ENCODE measurements at regions not wholly inside any gene's neighbourhood (a gene's known extent, or its start where the extent isn't known, plus 50 kb on each side); places are given as distances from the start of the nearest gene placed in this dataset.
"Not testable (repeated sequence)": the region's sequence is repeated elsewhere in the genome, so short reads cannot be mapped to it uniquely, and the experiment has no call there.

DNA sequence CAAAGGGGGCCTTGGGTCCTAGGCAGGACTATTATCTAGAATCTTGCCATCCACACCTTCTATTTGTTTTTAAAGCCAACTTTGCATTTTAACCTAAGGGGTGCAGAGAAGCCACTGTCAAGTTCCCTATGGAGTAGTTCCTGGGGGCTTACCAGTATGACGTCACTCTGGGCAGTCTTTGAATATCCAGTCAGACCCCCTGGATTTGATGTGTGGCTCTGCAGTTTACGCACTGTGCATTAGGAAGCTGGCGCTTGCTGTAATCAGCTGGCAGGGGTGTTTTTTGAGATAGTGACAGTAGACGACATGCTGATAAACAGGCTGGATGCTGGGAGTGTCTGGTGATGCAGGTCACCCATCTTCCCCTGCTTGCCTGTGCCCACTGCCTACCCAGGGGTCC, 892.7 kb upstream of the ZNF722 start:
- DNase-seq (ENCODE audit: low spot score) = no peak

DNA sequence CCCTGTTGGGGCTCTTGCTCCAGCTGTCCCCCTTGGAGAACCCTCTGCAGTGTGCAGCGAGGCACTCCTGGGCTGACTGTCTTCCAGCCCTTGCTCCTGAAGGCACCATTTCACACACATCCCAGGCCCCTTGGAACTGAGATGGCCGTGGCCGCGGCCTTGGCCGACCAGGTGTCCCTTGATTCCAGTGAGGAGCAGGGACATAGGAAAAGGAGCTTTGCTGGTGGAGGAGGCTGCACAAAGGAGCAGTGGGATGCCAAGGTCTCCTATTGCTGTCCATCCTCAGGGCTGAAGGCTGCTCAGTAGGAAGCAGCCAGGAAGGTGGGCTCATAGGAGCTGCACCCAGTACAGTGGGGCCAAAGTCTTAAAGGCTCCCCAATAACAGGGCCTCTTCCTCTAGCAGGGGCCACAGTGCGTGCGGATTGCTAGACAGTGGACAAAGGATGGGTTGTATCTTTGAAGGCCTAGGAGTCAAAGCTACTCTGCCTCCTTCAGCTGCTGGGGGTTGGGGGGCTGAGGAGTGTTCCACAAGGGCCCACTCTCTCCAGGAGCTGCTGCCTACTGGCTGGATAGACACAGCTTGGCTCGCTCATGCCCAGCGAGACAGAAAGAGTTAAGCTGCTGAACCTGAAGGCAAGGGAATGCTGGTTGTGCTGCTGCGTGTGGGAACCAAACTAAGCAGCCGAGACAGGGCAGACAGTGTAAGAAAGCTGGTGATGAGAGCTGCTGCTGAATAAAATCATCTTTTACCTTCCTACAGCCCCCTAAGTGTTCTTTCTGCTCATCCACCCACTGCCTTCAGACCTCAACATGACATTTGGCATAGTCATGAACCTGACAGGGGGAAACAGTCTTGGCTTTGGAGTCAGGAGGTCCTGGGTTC, 891.9 kb upstream of the ZNF722 start:
- no peak for DNase-seq (ENCODE audit: low spot score)

DNA sequence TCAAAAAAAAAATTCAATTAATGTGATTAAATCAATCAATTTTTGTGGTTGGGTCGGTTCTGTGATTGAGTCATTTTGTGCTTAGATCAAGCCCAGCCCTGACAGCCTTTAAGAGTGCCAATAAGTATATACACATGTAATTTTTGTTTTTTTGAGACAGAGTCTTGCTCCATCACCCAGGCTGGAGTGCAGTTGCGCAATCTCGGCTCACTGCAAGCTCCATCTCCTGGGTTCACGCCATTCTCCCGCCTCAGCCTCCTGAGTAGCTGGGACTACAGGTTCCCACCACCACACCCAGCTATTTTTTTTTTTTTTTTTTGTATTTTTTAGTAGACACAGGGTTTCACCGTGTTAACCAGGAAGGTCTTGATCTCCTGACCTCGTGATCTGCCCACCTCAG, 887.1 kb upstream of the ZNF722 start:
- not testable (repeated sequence) for DNase-seq (ENCODE audit: low spot score)

DNA sequence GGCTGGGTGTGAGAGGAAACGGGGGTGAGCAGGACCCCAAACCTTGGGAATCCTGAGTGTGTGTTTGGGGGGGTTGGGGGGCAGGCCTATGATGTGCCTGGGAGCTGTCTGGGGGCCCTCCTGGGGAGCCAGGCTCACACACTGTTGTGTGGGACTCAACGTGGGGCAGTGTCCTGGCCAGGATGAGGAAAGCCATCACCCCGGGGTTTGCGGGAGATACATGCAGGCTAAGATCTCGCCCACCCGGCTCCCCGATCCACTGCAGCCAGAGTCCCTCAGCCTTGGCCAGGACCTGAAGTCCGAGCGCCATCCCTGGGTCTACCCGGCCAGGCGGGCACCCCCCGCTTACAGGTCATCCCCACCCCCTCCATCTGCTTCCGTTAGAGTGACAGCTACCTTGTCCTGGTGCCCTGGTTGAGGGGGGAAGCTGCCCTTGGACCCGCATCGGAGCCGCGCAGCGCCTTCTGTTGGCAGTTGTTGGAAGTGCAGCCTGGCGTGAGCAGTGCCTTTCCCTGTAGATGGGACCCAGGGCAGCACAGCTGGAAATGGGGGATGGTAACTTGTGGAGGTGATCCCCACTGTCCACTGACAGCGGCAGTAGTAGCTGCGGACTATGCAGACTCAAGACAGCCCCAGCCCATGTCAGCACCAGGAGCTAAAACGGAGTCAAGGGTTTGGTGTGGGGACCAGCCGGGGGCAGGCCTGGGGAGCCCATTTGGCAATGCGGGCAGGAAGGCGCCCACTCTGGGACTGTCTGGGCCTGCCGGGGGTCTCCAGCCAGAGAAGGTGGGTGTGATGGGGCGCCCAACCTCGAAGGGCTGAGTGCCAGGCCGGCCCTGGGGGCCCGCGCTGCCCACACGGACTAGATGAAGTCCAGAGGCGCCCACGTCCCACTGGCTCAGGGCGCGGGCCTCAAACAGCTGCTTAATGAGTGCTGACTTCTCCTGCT, 885.6 kb upstream of the ZNF722 start:
- DNase-seq (ENCODE audit: low spot score) = no peak

DNA sequence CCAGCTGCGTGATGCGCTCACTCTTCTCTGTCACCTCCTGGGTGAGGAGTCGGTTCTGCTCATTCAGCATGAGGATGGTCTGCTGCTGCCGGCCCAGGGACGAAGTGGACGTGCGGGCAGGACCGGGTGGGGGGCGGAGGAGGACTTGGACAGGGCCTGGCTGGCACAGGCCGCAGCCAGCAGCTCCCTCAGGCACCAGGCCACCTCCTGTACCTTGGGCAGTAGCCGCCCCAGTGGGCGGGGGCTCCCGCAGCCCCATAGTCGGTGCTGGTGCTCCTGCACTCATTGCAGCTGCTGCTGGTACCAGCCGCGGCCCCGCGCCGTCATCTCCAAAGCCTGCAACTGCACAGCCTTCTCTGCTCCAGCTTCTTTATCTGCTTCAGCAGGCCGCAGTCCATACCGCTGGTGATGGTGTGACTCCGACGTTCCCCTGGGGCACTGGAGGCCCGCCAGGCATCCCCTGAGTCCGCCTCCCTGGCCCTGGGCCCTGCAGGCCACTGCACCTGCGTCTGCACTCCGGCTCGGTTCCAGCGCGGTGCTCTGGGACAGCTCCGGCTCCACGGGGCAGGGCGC, 884.9 kb upstream of the ZNF722 start:
- no peak for DNase-seq (ENCODE audit: low spot score)

DNA sequence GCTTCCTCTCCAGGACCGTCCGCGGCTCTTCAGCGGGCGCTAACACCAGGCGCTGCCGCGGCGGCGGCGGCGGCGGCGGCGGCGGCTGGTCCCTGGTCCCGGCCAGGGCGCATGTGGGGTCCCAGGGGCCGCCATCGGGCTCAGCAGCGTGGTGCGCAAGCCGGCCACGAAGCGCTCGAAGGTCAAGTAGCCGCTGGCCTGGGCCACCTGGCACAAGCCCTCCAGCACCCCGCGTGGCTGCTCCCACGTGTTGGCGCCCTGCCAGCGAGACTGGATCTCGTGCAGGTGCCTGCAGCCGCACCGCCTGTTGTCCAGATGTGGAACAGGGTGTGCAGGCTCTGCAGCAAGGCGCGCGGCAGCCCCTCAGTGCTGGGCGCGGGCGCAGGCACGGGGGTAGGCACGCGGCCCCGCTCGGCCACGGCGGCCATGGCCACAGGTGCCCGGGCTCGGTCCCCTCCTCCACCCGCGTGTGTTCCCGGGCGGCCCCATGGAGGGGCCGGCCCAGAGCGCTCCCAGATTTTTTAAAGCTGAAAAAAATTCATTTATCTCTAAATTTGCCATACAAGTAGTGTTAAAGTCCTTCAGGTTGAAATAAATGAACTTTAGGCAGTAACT, 884.2 kb upstream of the ZNF722 start:
- no peak for DNase-seq (ENCODE audit: low spot score)

Data from ecto neural progenitor cell (in vitro differentiated cells).